Nephron (organoid): ENCODE measurements at regions not wholly inside any gene's neighbourhood (a gene's known extent, or its start where the extent isn't known, plus 50 kb on each side); places are given as distances from the start of the nearest gene placed in this dataset.
A peak's percentile ranks its signal among the peaks of the same experiment; 100 is the strongest.

ENCODE experiments used
- H3K27ac Mint-ChIP-seq, 3 experiments: 2 replicates each; pipeline ENCODE4 v1.8.0; 2020; ENCODE audit warnings: mixed read lengths in 3 of 3, mild to moderate bottlenecking in 2 of 3, moderate library complexity in 1 of 3
- H3K27me3 Mint-ChIP-seq: 2 replicates; pipeline ENCODE4 v1.8.0; 2021; ENCODE audit warnings: low read depth, mild to moderate bottlenecking, moderate library complexity, mixed read lengths
- H3K36me3 Mint-ChIP-seq: 2 replicates; pipeline ENCODE4 v1.8.0; 2020; ENCODE audit warnings: low read depth, mixed read lengths
- H3K4me1 Mint-ChIP-seq: 2 replicates; pipeline ENCODE4 v1.8.0; 2020; ENCODE audit warnings: mixed read lengths
- H3K4me3 Mint-ChIP-seq, 3 experiments: 2 replicates each; pipeline ENCODE4 v1.8.0; 2020; ENCODE audit warnings: mild to moderate bottlenecking in 3 of 3, mixed read lengths in 3 of 3, moderate library complexity in 2 of 3
- H3K9me3 Mint-ChIP-seq: 2 replicates; pipeline ENCODE4 v1.8.0; 2020; ENCODE audit warnings: mixed read lengths
- CTCF ChIP-seq, 3 experiments: fragments of 200-600 bp; sonication (generic); IDR thresholded peaks; one replicate each; pipeline ENCODE4 v1.5.0; 2021; ENCODE audit warnings: antibody characterized with exemption in 3 of 3; ENCODE audit not compliant: unreplicated experiment in 3 of 3

GRCh38 chrX:15998350-15998749 lies 125.0 kb upstream of the GRPR start:
- Mint-ChIP-seq H3K4me1 (no peaks in the 10 kb centered on the region), H3K4me3 (no peak overlapping the region), H3K27ac (no peak overlapping the region), H3K36me3 (no peaks in the 10 kb centered on the region), H3K9me3 (peaks cover 7% of the 10 kb centered on the region), H3K27me3 (no peaks in the 10 kb centered on the region)
- no peak for TF ChIP-seq CTCF (IDR thresholded peaks at IDR 0.05; ENCODE audit: unreplicated experiment in 3 of 3)

- H3K27me3 Mint-ChIP-seq: no peaks in the 10 kb centered on the region
- no peaks in the 10 kb centered on the region for H3K9me3 Mint-ChIP-seq
- H3K36me3 Mint-ChIP-seq: no peaks in the 10 kb centered on the region
- peaks cover 4% of the 10 kb centered on the region for H3K4me1 Mint-ChIP-seq
- no peak overlapping the region for H3K4me3 Mint-ChIP-seq
- no peak for TF ChIP-seq CTCF (IDR thresholded peaks at IDR 0.05; ENCODE audit: unreplicated experiment in 3 of 3)
- H3K27ac Mint-ChIP-seq: peak overlapping the region in 1 of 3 experiments; percentile 2
Measured at GRCh38 chrX:15989716-15990115, 133.6 kb upstream of the GRPR start.

GRCh38 chrX:15988661-15989603 lies 134.3 kb upstream of the AP1S2 start:
- Mint-ChIP-seq H3K4me3 (no peak overlapping the region), H3K27me3 (no peaks in the 10 kb centered on the region), H3K27ac (peak overlapping the region in 2 of 3 experiments; percentile 2 to 10), H3K4me1 (peaks cover 4% of the 10 kb centered on the region), H3K36me3 (no peaks in the 10 kb centered on the region), H3K9me3 (no peaks in the 10 kb centered on the region)
- TF ChIP-seq CTCF (IDR thresholded peaks at IDR 0.05; ENCODE audit: unreplicated experiment in 3 of 3): no peak

GRCh38 chrX:15985937-15986336 lies 131.3 kb upstream of the AP1S2 start:
- Mint-ChIP-seq H3K36me3 (no peaks in the 10 kb centered on the region), H3K9me3 (no peaks in the 10 kb centered on the region), H3K27me3 (no peaks in the 10 kb centered on the region), H3K4me1 (peaks cover 4% of the 10 kb centered on the region), H3K4me3 (no peak overlapping the region), H3K27ac (no peak overlapping the region)
- TF ChIP-seq CTCF (IDR thresholded peaks at IDR 0.05; ENCODE audit: unreplicated experiment in 3 of 3): no peak

GRCh38 chrX:15983034-15983433 lies 128.4 kb upstream of the AP1S2 start:
- H3K27ac Mint-ChIP-seq: no peak overlapping the region
- TF ChIP-seq CTCF (IDR thresholded peaks at IDR 0.05; ENCODE audit: unreplicated experiment in 3 of 3): no peak
- no peak overlapping the region for H3K4me3 Mint-ChIP-seq
- no peaks in the 10 kb centered on the region for H3K27me3 Mint-ChIP-seq
- H3K9me3 Mint-ChIP-seq: no peaks in the 10 kb centered on the region
- no peaks in the 10 kb centered on the region for H3K4me1 Mint-ChIP-seq
- H3K36me3 Mint-ChIP-seq: no peaks in the 10 kb centered on the region

GRCh38 chrX:15977644-15978043 lies 123.0 kb upstream of the AP1S2 start:
- Mint-ChIP-seq H3K27ac (no peak overlapping the region), H3K36me3 (no peaks in the 10 kb centered on the region), H3K9me3 (no peaks in the 10 kb centered on the region), H3K4me3 (no peak overlapping the region), H3K4me1 (no peaks in the 10 kb centered on the region), H3K27me3 (peaks cover 4% of the 10 kb centered on the region)
- TF ChIP-seq CTCF (IDR thresholded peaks at IDR 0.05; ENCODE audit: unreplicated experiment in 3 of 3): no peak
